Neural crest cell (in vitro differentiated cells): ENCODE measurements at regions not wholly inside any gene's neighbourhood (a gene's known extent, or its start where the extent isn't known, plus 50 kb on each side); places are given as distances from the start of the nearest gene placed in this dataset.

Experiments
- DNase-seq: peaks from one replicate; pipeline ENCODE4 v3.0.0; 2021; ENCODE audit warnings: low read depth, mixed read lengths, low spot score
- H3K27ac Mint-ChIP-seq: one replicate; pipeline ENCODE4 v1.8.0; 2021; ENCODE audit warnings: mild to moderate bottlenecking, mixed read lengths; ENCODE audit not compliant: unreplicated experiment
- H3K27me3 Mint-ChIP-seq: 2 replicates; pipeline ENCODE4 v1.8.0; 2021; ENCODE audit warnings: low read depth, mild to moderate bottlenecking, mixed read lengths
- H3K36me3 Mint-ChIP-seq: 2 replicates; pipeline ENCODE4 v1.8.0; 2021; ENCODE audit warnings: low read depth, mild to moderate bottlenecking, mixed read lengths
- H3K4me1 Mint-ChIP-seq: 2 replicates; pipeline ENCODE4 v1.8.0; 2021; ENCODE audit warnings: mixed read lengths
- H3K4me3 Mint-ChIP-seq: one replicate; pipeline ENCODE4 v1.8.0; 2021; ENCODE audit warnings: mild to moderate bottlenecking, mixed read lengths
- H3K9me3 Mint-ChIP-seq: 2 replicates; pipeline ENCODE4 v1.8.0; 2021; ENCODE audit warnings: mixed read lengths
- TF ChIP-seq, protein P1 (sequence below): fragments of 200-600 bp; sonication (generic); conservative IDR thresholded peaks from 2 replicates; pipeline ENCODE4 v1.5.0; 2021; ENCODE audit warnings: antibody characterized with exemption, mild to moderate bottlenecking

DNA sequence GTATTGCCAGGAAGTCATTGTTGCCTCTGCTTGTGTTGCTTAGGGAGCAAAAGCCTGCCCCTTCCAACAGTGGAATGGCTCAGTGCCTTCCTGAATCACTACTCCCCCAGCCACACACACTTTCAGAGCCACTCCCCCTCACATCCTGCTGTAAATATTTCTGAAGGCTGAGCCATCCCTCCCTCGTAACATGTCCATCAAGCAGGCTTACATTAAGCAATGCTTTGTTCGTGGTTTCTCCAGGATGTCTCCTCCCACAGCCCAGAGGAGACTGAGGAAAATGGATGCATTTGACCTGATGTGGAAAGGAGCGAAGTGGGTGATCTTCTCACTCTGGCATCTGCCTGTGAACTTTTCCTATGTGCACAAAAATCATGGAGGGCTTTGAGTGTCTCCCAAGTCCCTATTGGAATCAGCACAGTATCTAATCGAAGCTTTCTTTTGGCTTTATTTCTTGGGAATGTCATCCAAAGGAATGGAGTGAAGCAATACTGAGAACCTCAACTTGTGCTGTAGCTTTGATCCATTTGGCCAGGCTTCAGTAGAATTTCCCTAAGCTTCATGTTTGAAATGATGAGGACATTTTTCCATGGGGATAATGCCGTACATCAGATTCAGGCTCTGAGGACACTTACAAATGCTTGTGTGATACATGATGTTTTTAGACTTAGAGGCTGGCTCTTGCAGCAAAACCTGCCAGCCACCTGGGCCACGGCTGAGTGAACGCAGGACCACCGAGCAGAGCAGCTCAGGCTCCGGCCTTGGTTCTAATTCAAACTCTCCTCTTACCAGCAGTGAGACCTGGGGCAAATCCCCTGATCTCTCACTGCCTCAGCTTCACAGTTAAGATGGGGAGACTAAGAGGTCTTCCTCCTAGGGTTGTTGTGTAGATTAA is 389.1 kb downstream of the ENC1 start:
- no peaks in the 10 kb centered on the region for H3K9me3 Mint-ChIP-seq
- TF ChIP-seq, protein P1, sequence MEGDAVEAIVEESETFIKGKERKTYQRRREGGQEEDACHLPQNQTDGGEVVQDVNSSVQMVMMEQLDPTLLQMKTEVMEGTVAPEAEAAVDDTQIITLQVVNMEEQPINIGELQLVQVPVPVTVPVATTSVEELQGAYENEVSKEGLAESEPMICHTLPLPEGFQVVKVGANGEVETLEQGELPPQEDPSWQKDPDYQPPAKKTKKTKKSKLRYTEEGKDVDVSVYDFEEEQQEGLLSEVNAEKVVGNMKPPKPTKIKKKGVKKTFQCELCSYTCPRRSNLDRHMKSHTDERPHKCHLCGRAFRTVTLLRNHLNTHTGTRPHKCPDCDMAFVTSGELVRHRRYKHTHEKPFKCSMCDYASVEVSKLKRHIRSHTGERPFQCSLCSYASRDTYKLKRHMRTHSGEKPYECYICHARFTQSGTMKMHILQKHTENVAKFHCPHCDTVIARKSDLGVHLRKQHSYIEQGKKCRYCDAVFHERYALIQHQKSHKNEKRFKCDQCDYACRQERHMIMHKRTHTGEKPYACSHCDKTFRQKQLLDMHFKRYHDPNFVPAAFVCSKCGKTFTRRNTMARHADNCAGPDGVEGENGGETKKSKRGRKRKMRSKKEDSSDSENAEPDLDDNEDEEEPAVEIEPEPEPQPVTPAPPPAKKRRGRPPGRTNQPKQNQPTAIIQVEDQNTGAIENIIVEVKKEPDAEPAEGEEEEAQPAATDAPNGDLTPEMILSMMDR: no peak
- peaks cover 24% of the 10 kb centered on the region for H3K4me1 Mint-ChIP-seq
- H3K27me3 Mint-ChIP-seq: no peaks in the 10 kb centered on the region
- DNase-seq: no peak
- H3K4me3 Mint-ChIP-seq: no peak overlapping the region
- H3K27ac Mint-ChIP-seq: peak overlapping the region; percentile 15
- no peaks in the 10 kb centered on the region for H3K36me3 Mint-ChIP-seq

DNA sequence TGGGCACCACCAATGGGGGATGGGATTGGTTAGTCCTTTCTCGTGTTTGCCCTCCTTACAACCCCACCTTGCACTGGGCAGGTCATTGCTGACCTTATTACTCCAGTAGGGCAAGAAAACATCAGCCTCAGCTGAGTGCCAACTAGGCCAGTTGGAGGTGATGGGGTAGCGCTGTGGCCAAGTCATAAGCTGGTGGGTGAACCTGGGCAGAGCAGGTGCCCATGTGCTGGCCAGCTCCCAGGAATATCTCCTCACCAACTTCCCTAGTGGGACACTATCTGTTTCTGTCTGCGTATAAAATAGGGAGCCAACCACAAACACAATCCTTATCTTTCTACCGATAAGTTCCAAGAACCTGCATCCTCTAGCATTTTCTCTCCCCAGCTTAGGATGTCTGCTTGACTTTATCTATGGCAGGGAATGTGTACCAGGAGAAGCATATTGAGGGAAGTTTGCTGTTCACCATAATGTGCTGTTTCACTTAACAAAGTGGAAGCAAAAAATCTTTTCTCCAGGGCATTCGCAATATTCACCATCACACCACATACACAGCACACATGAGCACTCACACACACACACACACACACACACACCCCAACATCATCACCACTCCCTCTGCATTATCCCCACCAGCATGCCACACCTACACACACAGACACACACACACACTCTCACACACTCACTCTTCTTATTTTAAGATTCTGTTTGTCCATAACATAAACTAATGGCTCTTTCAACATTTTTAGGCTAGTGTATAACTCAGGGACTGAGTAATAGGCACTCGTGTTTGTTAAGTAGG is 390.0 kb downstream of the ENC1 start:
- TF ChIP-seq, protein P1: no peak
- Mint-ChIP-seq H3K4me3 (no peak overlapping the region), H3K36me3 (no peaks in the 10 kb centered on the region), H3K27me3 (no peaks in the 10 kb centered on the region), H3K4me1 (peaks cover 24% of the 10 kb centered on the region), H3K9me3 (no peaks in the 10 kb centered on the region), H3K27ac (peak overlapping the region; percentile 39)
- no peak for DNase-seq

DNA sequence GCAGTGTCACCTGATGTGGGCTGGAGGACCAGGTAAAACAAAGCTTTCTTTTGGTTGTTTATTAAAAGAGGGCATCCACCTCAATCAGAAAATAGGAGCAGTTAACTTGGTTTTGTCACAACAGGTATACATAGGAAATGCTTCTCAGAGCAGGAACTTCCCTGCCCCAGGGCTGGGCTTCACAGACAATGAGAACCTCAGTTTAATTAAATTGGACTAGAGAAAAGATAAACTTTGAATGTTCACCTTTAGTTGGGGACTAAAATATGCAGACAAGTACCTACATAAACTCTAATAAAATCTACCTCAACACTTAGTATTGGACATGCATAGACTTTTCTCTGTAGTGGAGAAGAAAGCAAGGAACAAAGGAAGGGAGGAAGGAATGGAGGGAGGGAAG is 392.0 kb downstream of the ENC1 start:
- Mint-ChIP-seq H3K27me3 (no peaks in the 10 kb centered on the region), H3K27ac (no peak overlapping the region), H3K9me3 (no peaks in the 10 kb centered on the region), H3K4me3 (no peak overlapping the region), H3K4me1 (peaks cover 21% of the 10 kb centered on the region), H3K36me3 (no peaks in the 10 kb centered on the region)
- TF ChIP-seq, protein P1: no peak
- DNase-seq: no peak

DNA sequence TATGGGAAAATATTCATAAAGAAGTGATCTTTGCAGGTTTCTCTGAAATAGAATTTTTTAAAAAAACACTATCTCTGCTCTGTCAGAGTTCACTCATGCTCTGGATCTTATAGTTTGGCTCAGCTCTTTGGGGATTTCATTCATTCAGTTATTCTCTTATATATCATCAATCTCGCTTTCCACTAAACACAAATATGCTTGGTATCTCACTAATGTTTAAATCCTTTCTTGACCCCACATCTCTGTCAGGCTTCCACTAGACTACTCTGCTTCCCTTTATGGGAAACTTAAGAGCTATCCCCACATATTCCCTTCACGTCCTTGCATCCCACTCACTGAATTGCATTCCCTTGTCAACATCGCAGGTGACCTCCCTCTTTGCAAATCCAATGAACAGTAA is 396.1 kb downstream of the ENC1 start:
- TF ChIP-seq, protein P1: no peak
- Mint-ChIP-seq H3K4me1 (peaks cover 8% of the 10 kb centered on the region), H3K9me3 (no peaks in the 10 kb centered on the region), H3K36me3 (no peaks in the 10 kb centered on the region), H3K4me3 (no peak overlapping the region), H3K27me3 (no peaks in the 10 kb centered on the region), H3K27ac (no peak overlapping the region)
- DNase-seq: no peak

DNA sequence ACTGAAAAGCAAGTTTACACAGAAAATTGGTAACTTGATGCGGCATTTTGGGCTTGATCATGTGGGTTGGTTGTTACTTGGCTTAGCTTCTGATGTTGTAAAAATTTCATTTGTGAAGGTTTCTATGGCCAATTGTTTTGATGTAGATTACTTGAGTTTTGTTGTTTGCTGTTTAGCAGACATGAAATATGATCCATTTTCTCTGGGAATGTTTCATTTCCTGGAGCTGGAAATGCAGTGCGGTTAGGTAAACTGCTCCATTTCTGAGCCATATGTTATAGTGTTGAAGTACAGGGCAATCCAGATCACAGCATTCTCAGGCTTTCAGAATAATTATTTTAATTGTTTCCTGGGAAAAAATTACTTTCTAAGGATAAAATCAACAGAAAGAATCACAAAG is 396.9 kb downstream of the ENC1 start:
- no peak overlapping the region for H3K4me3 Mint-ChIP-seq
- H3K27me3 Mint-ChIP-seq: no peaks in the 10 kb centered on the region
- DNase-seq: no peak
- TF ChIP-seq, protein P1: no peak
- peaks cover 8% of the 10 kb centered on the region for H3K4me1 Mint-ChIP-seq
- H3K36me3 Mint-ChIP-seq: no peaks in the 10 kb centered on the region
- no peak overlapping the region for H3K27ac Mint-ChIP-seq
- H3K9me3 Mint-ChIP-seq: no peaks in the 10 kb centered on the region
